Cardiac muscle cell (in vitro differentiated cells and primary cell): ENCODE measurements at regions not wholly inside any gene's neighbourhood (a gene's known extent, or its start where the extent isn't known, plus 50 kb on each side); places are given as distances from the start of the nearest gene placed in this dataset.

Experiments
- DNase-seq, 2 donors: peaks; one replicate each; pipeline versions ENCODE4 v3.0.0 to v3.0.0-alpha.2; 2010 to 2017; ENCODE audit warnings: low read depth in 1 of 2, low spot score in 1 of 2
- H3K27ac ChIP-seq: fragments of 200-600 bp; sonication (generic); 2 replicates; pipeline ENCODE4 v1.5.1; 2016
- H3K27me3 ChIP-seq: fragments of 200-600 bp; sonication (generic); 2 replicates; pipeline ENCODE4 v1.6.0; 2016; ENCODE audit warnings: control low read depth
- H3K36me3 ChIP-seq: fragments of 200-600 bp; sonication (generic); 2 replicates; pipeline ENCODE4 v1.5.1; 2016; ENCODE audit warnings: control low read depth
- H3K4me1 ChIP-seq: fragments of 200-600 bp; sonication (generic); 2 replicates; pipeline ENCODE4 v1.8.1; 2017; ENCODE audit warnings: low read depth, mild to moderate bottlenecking, mixed run types
- H3K4me3 ChIP-seq: fragments of 200-600 bp; sonication (generic); 2 replicates; pipeline ENCODE4 v1.5.1; 2016; ENCODE audit warnings: mild to moderate bottlenecking
- H3K9me3 ChIP-seq: fragments of 200-600 bp; sonication (generic); 2 replicates; pipeline ENCODE4 v1.5.1; 2017; ENCODE audit warnings: low read depth, mild to moderate bottlenecking, control low read depth
- CTCF ChIP-seq: IDR thresholded peaks from 2 replicates; pipeline ENCODE4 v1.5.1; 2012; ENCODE audit warnings: low read depth, mild to moderate bottlenecking, low read length

- Histone ChIP-seq H3K4me3 (no peak overlapping the region), H3K9me3 (no peaks in the 10 kb centered on the region), H3K27me3 (no peaks in the 10 kb centered on the region), H3K27ac (no peak overlapping the region), H3K4me1 (no peaks in the 10 kb centered on the region), H3K36me3 (no peaks in the 10 kb centered on the region)
- TF ChIP-seq CTCF: no peak
- no peak for DNase-seq
Observed at GRCh38 chr10:131644864-131645658, 255.7 kb upstream of the PPP2R2D start.

- DNase-seq: no peak
- H3K27me3 ChIP-seq: no peaks in the 10 kb centered on the region
- H3K4me3 ChIP-seq: no peak overlapping the region
- TF ChIP-seq CTCF: no peak
- H3K27ac ChIP-seq: no peak overlapping the region
- no peaks in the 10 kb centered on the region for H3K36me3 ChIP-seq
- H3K9me3 ChIP-seq: no peaks in the 10 kb centered on the region
- no peaks in the 10 kb centered on the region for H3K4me1 ChIP-seq
Observed at GRCh38 chr10:131645756-131646155, 255.1 kb upstream of the PPP2R2D start.

GRCh38 chr10:131646551-131647525 is 254.0 kb upstream of the PPP2R2D start:
- peaks cover 4% of the 10 kb centered on the region for H3K27me3 ChIP-seq
- no peaks in the 10 kb centered on the region for H3K4me1 ChIP-seq
- DNase-seq: no peak
- no peak overlapping the region for H3K27ac ChIP-seq
- H3K4me3 ChIP-seq: no peak overlapping the region
- no peaks in the 10 kb centered on the region for H3K9me3 ChIP-seq
- H3K36me3 ChIP-seq: no peaks in the 10 kb centered on the region
- no peak for TF ChIP-seq CTCF

- H3K4me3 ChIP-seq: no peak overlapping the region
- H3K27ac ChIP-seq: no peak overlapping the region
- no peaks in the 10 kb centered on the region for H3K4me1 ChIP-seq
- no peaks in the 10 kb centered on the region for H3K9me3 ChIP-seq
- TF ChIP-seq CTCF: no peak
- H3K36me3 ChIP-seq: no peaks in the 10 kb centered on the region
- H3K27me3 ChIP-seq: peaks cover 13% of the 10 kb centered on the region
- DNase-seq: no peak
Observed at GRCh38 chr10:131647789-131648188, 253.0 kb upstream of the PPP2R2D start.

GRCh38 chr10:131648386-131649020 is 252.3 kb upstream of the PPP2R2D start:
- Histone ChIP-seq H3K4me3 (no peak overlapping the region), H3K4me1 (no peaks in the 10 kb centered on the region), H3K9me3 (no peaks in the 10 kb centered on the region), H3K36me3 (no peaks in the 10 kb centered on the region), H3K27ac (no peak overlapping the region), H3K27me3 (peaks cover 13% of the 10 kb centered on the region)
- TF ChIP-seq CTCF: no peak
- DNase-seq: no peak
